CD4-positive, alpha-beta T cell treated with Interleukin-15 for 4 hours (primary cell): ENCODE measurements at regions not wholly inside any gene's neighbourhood (a gene's known extent, or its start where the extent isn't known, plus 50 kb on each side); places are given as distances from the start of the nearest gene placed in this dataset.
"Not testable (repeated sequence)": the region's sequence is repeated elsewhere in the genome, so short reads cannot be mapped to it uniquely, and the experiment has no call there.

Source experiments
- DNase-seq: peaks from one replicate; pipeline ENCODE4 v3.0.0-alpha.2; 2020; ENCODE audit warnings: low spot score

DNA sequence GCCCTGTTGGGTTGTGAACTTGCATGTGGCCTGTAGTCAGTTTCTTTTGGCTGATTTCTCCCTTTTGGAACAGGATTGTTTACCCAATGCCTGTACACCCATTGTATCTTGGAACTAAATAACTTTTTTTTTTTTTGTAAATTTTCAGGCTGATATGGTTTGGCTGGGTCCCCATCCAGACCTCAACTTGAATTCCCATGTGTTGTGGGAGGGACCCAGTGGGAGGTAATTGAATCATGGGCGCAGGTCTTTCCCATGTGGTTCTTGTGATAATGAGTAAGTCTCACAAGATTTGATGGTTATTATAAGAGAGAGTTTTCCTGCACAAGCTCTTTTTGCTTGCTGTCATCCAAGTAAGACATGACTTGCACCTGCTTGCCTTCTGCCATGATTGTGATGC is 253.8 kb upstream of the GBE1 start:
- no peak for DNase-seq

DNA sequence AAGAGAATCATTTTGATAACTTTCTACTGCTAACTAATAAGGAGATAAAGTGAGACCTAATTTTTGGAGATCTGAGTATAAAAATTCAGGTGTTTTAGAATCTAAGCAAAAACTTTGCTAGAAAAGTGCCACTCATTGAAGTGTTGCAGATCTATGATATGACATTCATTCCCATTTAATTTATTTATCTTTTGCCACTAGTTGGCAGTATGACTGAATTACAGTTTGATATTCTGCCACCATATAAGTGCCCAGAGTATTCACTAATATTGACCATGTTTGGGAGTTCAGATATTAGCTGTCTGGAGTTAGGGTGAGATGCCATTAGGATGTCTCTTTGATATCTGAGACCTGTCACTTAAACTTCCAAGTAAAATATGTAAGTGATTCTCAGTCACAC is 251.3 kb upstream of the GBE1 start:
- DNase-seq, result no peak

DNA sequence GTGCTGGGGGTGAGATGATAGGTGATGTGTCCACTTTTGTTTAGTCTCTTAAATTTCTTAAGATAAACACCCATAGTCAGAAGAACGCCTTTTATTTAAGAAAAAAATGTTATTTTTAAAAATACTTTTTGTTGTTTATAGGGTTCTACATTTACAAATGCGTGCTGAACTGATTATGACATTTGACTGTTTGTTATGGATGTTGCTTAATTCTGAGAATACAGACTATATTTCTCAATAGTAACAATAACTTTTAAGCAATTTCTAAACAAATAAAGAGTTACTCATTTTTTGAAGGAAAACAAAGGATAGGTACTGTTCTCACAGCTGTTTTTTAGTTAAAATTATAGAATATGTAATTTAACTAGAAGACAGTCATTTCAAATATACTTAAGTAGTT is 249.9 kb upstream of the GBE1 start:
- DNase-seq, result no peak

DNA sequence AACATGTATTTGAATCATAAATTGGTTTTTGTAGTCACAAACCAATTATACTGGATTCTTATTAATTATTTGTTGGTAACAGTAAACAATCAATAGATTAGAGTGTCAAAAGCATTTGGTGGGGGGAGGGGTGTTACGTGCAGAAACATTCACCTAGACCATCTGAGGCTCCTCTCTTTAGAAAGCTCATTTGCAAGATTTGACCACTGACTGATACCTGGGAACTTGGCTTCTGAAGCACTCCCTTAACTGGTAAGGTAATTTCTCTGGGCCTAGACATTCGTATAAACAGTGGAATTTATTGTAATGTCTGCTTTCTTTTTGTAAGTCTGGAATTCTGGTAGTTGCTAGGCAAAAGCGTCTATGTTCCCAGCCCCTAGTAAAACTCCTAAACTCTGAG is 243.8 kb upstream of the GBE1 start:
- no peak for DNase-seq

DNA sequence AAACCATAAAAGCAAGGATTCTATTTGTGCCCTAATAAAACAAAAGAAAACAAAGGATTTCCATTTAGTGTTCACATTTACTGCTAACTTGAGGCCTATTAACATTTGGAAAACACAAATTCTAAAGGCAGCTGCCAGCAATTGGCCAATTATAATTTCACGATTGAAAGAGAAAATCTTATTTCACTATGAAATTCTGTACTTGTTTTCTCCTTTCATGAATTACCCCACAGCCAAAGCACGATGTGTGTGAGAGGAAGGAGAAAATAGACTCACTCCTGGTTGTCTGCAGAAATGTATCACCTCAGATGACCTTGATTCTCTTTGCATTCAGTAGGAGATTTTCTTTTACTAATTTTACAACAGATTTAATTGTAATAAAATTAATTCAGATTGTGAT is 242.8 kb upstream of the GBE1 start:
- DNase-seq, result no peak

DNA sequence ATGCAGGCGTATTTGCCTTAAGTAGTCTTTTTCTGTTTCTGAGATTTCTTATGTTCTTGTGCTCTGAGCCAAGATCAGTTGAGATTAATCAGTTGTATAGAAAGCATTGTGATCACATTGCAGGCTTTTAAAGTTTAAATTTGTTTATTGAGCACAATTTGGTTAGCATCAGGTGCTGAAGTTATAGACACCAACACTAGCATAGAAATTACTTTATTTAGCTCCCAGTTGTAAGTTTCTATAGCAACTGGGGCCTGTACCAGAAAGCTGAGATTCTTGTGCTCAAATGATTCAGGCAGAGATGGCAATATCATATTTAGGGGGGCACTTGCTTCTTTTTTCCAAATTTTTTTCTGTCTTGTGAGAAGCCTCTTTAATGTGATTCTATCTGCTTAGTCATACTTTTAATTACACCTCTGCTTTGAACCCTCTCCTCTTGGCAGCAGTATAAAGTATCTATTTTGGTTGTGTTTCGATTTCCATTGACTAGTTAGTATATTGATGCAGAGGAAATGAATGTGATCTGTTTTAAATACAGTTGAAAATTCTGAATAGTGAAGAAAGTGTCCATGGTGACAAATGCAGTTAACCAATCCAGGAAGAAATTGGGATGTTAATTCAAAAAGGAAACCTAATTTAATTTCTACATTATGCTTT is 241.7 kb upstream of the GBE1 start:
- DNase-seq, result no peak

DNA sequence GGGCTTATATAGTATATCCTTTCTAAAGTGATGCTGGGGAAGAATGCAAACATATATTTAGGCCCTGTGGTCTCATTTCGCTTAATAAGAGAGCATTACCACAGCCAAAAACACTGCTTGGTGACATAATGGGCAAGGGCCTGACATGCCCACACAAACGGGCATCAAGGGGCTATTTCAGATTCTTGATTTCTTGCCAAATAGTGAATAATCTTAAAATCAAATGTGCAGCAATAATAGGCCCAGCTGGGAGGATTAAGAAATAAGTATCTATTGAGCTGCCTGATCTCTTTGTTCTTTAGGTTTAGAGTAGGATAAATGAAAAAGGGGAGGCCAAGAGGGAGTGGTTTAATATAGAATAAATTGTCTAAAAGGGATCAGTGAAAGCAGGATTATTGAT is 241.0 kb upstream of the GBE1 start:
- DNase-seq, result no peak

DNA sequence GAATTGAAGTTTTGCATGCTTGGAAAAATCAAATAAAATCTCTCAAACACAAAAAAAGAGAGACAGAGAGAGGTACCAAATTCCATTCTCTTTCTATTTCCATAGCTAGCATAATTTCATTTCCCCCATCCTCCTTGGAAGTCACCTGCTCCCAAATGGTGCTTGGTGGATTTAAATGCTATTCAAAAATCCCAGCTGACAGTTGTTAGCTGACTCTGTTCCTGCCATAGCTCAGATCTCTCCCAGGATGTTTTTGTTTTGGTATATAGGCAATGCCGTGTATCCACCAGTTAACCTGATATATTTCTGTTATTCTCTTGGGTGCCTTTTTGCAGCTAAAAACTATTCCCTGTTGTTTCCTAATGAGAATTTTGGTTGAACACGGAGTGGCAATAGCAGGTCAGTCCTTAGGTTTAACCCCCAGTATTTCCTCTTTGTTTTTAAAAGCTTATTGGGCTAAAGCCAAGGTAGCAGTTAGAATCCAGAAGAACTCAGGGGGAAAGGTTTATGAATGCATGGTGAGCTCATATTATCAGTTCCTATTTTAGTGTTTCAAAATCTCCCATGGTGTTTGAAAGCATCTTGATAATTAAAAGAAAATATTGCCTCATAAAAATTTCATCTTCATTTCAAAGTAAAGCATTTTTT is 240.0 kb upstream of the GBE1 start:
- DNase-seq, result no peak

DNA sequence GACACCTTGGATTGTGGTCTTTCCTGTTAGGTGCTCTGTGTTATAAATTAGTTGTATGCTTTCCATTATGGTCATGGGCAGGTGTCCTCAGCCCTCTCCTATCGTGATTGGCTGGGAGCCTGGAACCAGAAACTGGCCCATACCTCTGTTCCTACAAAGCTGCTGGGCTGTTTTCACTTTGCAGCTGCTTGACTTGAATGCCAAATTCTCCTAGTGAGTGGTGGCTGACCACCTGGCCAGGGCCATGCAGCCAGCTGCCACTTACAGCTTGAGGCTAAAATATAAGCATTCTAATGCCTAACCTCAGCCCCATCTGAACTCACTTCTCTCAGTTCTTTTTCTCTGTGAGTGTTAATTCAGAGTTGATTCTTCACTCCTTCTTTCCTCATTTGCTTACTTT is 239.3 kb upstream of the GBE1 start:
- no peak for DNase-seq

DNA sequence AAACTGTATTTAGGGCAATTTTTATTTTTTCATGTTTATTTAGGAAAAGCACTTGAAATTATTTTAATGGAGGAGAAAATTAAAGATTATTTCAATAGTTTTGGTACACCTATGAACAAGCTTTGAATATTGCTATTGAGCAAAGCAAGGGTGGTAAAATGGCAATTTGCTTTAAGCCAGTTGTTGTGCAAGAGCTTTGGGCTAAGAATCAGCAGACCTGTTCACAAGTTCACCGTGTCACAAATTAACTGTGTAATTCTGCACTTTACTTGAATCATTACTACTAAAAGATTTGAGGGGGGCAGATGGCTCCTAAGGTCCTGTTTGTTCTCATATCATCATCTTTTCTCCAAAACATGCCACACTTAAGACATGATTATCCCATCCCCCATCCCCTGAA is 238.9 kb upstream of the GBE1 start:
- no peak for DNase-seq

DNA sequence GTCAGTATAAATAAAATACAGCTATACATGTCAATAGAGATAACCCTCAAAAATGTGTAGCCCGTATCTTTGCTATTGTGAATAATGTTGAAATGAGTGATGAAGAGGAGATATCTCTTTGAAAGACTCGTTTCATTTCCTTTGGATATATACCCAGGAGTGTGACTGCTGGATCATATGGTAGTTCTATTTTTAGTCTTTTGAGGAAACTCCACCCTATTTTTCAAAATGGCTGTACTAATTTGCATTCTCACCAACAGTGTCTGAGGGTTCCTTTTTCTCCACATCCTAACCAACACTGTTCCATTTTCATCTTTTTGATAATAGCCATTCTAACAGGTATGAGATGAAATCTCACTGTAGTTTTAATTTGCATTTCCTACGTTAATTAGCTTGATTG is 237.5 kb upstream of the GBE1 start:
- no peak for DNase-seq

DNA sequence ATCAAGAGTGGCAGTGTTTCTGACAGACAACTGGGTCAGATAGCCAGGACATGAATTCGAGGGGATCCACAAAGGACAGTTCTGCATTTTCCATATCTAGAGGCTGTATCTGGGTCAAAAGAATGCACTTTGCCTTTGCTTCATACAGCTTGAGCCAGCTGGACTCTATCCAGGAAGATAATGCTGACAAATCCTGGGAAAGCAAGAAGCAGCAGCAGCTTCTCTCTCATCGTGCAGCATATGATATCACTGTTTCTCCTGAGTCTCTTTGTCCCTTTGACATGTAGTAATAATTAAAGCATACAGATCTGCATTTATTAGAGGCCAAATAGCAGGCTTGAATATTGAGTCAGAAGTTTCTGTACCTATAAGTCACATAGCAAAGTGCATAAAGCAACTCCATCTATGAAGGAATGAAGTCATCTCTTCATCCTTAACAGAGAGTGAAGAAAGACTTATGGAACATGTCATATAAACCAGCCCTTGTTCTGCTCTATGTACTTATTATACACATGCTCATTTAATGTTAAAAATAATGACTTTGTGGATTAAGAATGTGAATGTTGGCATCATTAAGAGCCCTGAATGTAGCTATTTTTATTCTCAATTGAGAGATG is 236.8 kb upstream of the GBE1 start:
- no peak for DNase-seq

DNA sequence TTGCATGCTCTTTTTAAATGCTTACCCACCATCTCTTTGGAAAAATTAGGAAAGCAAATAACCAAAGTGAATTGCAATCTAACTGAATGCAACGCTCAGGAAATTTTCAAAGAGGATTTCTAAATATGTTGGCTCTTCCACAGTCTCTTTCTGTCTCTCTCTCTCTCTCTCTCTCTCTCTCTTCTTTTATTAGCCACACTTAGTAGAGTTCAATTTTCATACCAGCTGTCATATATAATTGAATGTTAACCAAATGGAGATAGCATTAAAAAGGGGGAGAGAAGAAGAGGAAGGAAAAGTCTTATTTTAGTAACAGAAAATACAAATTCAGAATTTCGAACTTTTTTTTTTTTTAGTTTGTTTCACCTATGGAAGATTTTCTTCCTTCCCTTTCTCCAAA is 235.9 kb upstream of the GBE1 start:
- DNase-seq, result no peak

DNA sequence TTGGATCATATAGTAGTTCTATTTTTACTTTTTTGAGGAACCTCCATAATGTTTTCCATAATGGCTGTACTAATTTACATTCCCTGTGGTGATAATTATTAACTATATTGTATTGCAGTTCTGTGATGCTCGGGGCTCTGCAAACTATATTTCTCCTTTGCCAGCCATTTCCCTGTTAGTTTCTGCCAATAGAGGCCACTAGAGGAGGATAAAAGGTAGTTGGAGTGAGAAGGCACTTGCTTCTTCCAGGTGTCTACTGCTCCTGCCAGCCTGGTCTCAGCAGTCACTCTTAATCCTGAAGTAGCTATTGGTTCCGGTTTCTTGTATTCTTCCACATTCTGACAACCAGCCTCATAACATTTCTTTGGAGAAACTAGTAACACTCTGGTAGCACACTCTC is 233.9 kb upstream of the GBE1 start:
- no peak for DNase-seq

DNA sequence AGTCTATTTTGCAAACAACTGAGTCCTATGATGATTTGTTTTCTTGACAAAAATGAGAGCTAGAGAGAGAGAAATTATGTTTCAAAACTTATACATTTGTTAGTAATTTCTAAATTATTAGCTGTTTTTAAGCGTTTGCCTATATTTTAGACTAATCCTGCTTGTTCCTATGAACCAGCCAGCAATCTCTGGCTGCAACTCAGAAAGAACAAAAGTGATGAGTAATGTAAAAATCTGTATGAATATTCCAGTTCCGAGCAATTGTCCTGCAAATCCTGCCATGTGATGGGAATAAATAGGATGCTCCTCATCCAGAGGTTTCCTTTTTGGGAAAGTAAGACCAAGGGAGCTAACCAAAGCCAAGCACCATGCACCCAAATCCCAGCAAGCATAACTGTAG is 228.3 kb upstream of the GBE1 start:
- no peak for DNase-seq

DNA sequence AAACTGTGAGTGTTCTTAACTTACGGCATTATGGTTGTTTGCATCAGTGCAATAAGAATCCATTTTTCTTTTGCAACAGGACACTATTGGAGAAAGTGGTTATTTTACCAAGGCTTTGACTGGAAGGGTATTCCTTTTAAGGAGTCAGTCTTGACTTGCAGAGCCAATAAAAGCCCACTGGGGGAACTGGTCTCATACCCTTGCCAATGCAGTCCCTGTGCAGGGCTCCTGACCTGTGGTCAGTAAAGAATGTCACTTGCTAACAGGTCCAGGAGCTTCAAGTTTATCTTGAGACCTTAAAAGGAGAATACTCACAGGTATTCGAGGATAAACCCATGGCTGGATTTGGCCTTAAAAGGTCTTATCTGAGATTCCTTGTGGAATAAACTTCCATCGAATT is 227.8 kb upstream of the GBE1 start:
- DNase-seq, result no peak

DNA sequence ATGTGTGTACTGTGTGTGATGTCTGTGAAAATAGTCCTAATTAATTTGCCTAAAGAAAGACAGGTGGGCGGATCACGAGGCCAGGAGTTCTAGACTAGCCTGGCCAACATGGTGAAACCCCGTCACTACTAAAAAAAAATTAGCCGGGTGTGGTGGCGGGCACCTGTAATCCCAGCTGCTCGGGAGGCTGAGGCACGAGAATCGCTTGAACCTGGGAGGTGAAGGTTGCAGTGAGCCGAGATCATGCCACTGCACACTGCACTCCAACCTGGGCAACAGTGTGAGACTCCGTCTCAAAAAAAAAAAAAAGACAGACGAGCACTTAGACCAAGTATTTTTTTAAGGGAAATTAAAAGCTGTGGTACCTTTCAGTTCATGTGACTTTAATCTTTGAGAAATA is 226.0 kb upstream of the GBE1 start:
- not testable (repeated sequence) for DNase-seq

DNA sequence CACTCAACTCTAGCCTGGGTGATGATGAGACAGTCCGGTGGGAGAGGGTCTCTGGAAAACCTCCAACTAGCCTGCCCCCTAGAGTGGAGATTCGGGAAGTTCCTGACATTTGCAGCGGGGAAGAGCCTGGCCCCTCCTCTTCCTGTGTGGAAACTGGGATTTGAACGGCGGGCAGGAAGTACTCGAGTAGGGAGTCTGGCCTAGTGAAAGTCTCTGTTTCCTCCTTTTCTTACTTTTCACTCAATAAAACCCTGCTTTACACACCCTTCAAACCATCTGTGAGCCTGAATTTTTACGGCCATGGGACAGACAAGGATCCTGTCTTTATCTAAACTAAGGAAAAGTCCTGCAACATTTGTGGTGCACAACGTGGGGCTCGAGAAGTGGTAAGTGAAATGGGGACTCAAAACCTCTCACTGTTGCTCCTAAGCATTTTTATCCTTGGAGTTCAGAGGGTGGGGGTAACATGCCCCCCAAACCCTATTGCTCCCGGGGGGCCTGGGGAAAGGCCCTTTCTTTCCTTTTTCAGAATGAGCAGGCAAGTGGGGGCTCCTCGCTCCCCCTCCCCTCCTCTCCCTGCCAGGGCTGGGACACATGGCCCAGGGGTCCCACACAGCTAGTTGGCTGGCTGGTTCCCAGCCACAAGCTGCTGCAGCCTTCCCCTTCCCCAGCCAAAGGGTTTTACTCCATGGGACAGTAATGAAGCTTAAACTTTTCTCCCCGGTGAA is 224.7 kb upstream of the GBE1 start:
- DNase-seq, result no peak

DNA sequence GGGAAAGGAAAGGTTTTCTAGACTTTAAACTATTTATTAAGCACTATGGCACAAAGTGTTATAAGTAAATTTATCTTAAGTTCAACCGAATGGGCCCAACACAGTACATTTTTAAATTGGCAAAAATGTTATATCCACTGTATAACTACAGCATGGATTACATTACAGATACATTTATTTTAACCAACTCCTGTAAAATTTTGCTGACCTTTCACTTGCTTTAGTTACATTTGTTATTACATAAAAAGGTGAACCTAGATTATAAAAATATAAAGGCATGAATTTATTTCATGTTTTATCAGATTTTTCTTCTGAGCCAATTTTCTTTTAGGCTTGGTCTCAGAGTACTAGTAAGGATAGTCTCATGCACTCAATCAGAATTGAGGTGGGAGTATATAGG is 221.9 kb upstream of the GBE1 start:
- DNase-seq, result no peak

DNA sequence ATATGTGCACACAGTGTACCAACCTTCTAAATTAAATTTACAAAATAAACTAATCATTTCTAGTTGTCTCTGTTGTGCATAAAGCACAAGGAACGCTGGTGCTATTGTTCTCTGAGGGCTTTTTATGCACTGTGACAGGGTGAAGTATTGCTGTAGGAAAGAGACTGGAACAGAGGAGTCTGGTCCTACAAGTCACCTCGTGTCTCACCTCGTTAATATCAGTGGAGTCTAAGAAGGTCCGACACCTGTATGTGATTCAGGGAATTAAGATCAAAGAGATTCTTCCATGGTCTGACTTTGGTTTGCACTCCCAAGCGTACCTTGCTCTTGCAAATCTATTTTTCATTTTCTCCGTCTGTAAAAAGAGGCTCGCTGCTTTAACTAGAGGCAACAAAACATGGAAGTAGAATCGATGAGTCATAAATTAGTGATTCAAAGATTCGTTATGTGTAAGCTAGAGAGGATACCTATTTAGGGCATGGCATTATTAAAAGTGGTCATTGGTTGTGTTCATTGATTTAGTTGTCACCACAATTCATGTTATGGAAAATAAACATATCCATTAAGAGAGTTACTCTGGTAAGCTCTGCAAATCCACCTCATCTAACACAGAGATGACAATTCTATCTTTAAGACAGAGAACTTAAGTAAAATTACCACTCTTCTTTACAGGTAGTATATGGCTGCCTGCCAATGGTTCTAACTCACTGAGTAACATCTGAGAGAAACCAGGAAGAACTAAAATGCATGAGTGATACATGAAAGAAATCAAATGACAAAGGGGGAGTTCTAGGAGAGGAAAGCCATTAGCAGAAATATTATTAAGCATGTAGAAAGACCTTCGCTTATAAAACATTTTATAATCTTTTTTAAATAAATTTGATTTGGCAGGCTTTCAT is 219.4 kb upstream of the GBE1 start:
- DNase-seq, result no peak

DNA sequence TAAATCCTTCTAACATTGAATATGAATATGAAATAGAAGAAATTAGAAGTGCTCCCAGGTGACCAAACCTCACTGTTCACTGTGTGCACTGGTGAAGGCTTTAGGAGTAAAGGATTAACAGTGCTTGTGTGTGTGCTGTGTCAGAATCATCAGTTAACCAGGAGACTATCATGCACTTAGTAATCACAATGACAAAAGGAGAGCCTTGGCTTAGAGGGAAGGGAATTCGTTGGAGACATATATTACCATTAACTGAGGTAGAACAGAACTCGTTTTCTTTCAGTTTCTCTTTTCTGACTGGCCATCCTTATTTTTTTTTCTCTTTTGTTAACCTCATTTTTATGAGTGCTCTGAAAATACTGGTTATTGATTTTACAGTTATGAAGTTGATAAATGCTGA is 213.3 kb upstream of the GBE1 start:
- DNase-seq, result no peak

DNA sequence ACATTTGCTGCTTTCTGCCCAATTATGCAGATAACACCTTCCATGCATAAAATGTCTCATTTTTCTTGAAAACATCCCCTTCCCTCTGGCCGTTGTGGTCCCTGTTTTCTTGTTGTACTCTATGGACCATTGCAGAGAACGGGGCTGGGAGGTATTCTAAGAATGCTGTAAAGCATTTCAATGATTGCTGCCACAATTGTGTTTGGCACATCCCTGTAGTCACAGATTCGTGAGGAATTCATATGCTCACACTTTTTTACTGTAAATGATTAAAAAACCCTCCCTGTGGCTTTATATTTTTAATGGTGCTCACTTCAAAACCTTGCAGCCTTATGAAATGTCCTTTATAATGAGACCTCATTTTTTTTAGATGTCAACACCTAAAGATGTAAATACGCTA is 207.2 kb upstream of the GBE1 start:
- no peak for DNase-seq
